Central memory CD8-positive, alpha-beta T cell (primary cell): ENCODE measurements at regions not wholly inside any gene's neighbourhood (a gene's known extent, or its start where the extent isn't known, plus 50 kb on each side); places are given as distances from the start of the nearest gene placed in this dataset.

Source experiments
- ATAC-seq: fragments of 150-1000 bp; cut with Tn5 transposase; replicated peaks from 2 replicates; pipeline ENCODE4 v1.10.0; 2022; ENCODE audit warnings: mild to moderate bottlenecking, moderate FRiP score, moderate number of reproducible peaks; ENCODE audit not compliant: poor library complexity, severe bottlenecking; ENCODE audit errors: extremely low read depth
- DNase-seq, 2 donors: peaks; one replicate each; pipeline ENCODE4 v3.0.0; 2021; ENCODE audit warnings: low spot score in 2 of 2
- H3K27ac Mint-ChIP-seq: one replicate; pipeline ENCODE4 v1.8.0; 2022; ENCODE audit warnings: low read depth, mild to moderate bottlenecking, moderate library complexity, mixed read lengths
- H3K27me3 Mint-ChIP-seq: one replicate; pipeline ENCODE4 v1.8.0; 2022; ENCODE audit warnings: mixed read lengths
- H3K36me3 Mint-ChIP-seq: one replicate; pipeline ENCODE4 v1.8.0; 2022; ENCODE audit warnings: mild to moderate bottlenecking, moderate library complexity, mixed read lengths; ENCODE audit not compliant: insufficient read depth
- H3K4me1 Mint-ChIP-seq: one replicate; pipeline ENCODE4 v1.8.0; 2022; ENCODE audit warnings: mixed read lengths
- H3K4me3 Mint-ChIP-seq: one replicate; pipeline ENCODE4 v1.8.0; 2022; ENCODE audit warnings: mild to moderate bottlenecking, moderate library complexity, mixed read lengths
- H3K9me3 Mint-ChIP-seq: one replicate; pipeline ENCODE4 v1.8.0; 2022; ENCODE audit warnings: mixed read lengths

GRCh38 chr14:27063959-27064358, 466.1 kb upstream of the NOVA1 start:
- Mint-ChIP-seq H3K4me3 (no peak overlapping the region), H3K36me3 (no peaks in the 10 kb centered on the region), H3K9me3 (peaks cover 13% of the 10 kb centered on the region), H3K4me1 (no peaks in the 10 kb centered on the region), H3K27me3 (no peaks in the 10 kb centered on the region), H3K27ac (no peak overlapping the region)
- ATAC-seq (no peak), DNase-seq (no peak)

- Mint-ChIP-seq H3K4me1 (no peaks in the 10 kb centered on the region), H3K4me3 (no peak overlapping the region), H3K27me3 (no peaks in the 10 kb centered on the region), H3K27ac (no peak overlapping the region), H3K9me3 (peaks cover 17% of the 10 kb centered on the region), H3K36me3 (no peaks in the 10 kb centered on the region)
- ATAC-seq: no peak
- no peak for DNase-seq
Measured at GRCh38 chr14:27065886-27066285, 468.1 kb upstream of the NOVA1 start.

GRCh38 chr14:27067961-27068360, 470.1 kb upstream of the NOVA1 start:
- peaks cover 18% of the 10 kb centered on the region for H3K9me3 Mint-ChIP-seq
- no peaks in the 10 kb centered on the region for H3K36me3 Mint-ChIP-seq
- no peak overlapping the region for H3K27ac Mint-ChIP-seq
- H3K4me3 Mint-ChIP-seq: no peak overlapping the region
- no peaks in the 10 kb centered on the region for H3K27me3 Mint-ChIP-seq
- DNase-seq (no peak), ATAC-seq (no peak)
- no peaks in the 10 kb centered on the region for H3K4me1 Mint-ChIP-seq

- no peaks in the 10 kb centered on the region for H3K27me3 Mint-ChIP-seq
- no peaks in the 10 kb centered on the region for H3K4me1 Mint-ChIP-seq
- peaks cover 11% of the 10 kb centered on the region for H3K9me3 Mint-ChIP-seq
- H3K27ac Mint-ChIP-seq: no peak overlapping the region
- H3K4me3 Mint-ChIP-seq: no peak overlapping the region
- no peaks in the 10 kb centered on the region for H3K36me3 Mint-ChIP-seq
- DNase-seq (no peak), ATAC-seq (no peak)
Measured at GRCh38 chr14:27072589-27072988, 474.8 kb upstream of the NOVA1 start.

- DNase-seq: no peak
- H3K27ac Mint-ChIP-seq: no peak overlapping the region
- no peak for ATAC-seq
- no peaks in the 10 kb centered on the region for H3K27me3 Mint-ChIP-seq
- H3K4me1 Mint-ChIP-seq: no peaks in the 10 kb centered on the region
- peaks cover 18% of the 10 kb centered on the region for H3K9me3 Mint-ChIP-seq
- no peak overlapping the region for H3K4me3 Mint-ChIP-seq
- H3K36me3 Mint-ChIP-seq: no peaks in the 10 kb centered on the region
Measured at GRCh38 chr14:27075503-27075902, 477.7 kb upstream of the NOVA1 start.

- Mint-ChIP-seq H3K4me3 (no peak overlapping the region), H3K27ac (no peak overlapping the region), H3K36me3 (no peaks in the 10 kb centered on the region), H3K4me1 (no peaks in the 10 kb centered on the region), H3K9me3 (peaks cover 13% of the 10 kb centered on the region), H3K27me3 (no peaks in the 10 kb centered on the region)
- no peak for DNase-seq
- no peak for ATAC-seq
Measured at GRCh38 chr14:27077214-27077613, 479.4 kb upstream of the NOVA1 start.

- no peak for ATAC-seq
- no peaks in the 10 kb centered on the region for H3K36me3 Mint-ChIP-seq
- H3K27ac Mint-ChIP-seq: no peak overlapping the region
- peaks cover 13% of the 10 kb centered on the region for H3K9me3 Mint-ChIP-seq
- DNase-seq: no peak
- no peaks in the 10 kb centered on the region for H3K27me3 Mint-ChIP-seq
- no peaks in the 10 kb centered on the region for H3K4me1 Mint-ChIP-seq
- no peak overlapping the region for H3K4me3 Mint-ChIP-seq
Measured at GRCh38 chr14:27077710-27078109, 479.9 kb upstream of the NOVA1 start.

- Mint-ChIP-seq H3K4me1 (no peaks in the 10 kb centered on the region), H3K4me3 (no peak overlapping the region), H3K9me3 (peaks cover 13% of the 10 kb centered on the region), H3K27me3 (no peaks in the 10 kb centered on the region), H3K36me3 (no peaks in the 10 kb centered on the region), H3K27ac (no peak overlapping the region)
- DNase-seq (no peak), ATAC-seq (no peak)
Measured at GRCh38 chr14:27078191-27078590, 480.4 kb upstream of the NOVA1 start.

- DNase-seq (no peak), ATAC-seq (no peak)
- peaks cover 9% of the 10 kb centered on the region for H3K9me3 Mint-ChIP-seq
- no peaks in the 10 kb centered on the region for H3K27me3 Mint-ChIP-seq
- no peaks in the 10 kb centered on the region for H3K4me1 Mint-ChIP-seq
- no peak overlapping the region for H3K27ac Mint-ChIP-seq
- no peaks in the 10 kb centered on the region for H3K36me3 Mint-ChIP-seq
- no peak overlapping the region for H3K4me3 Mint-ChIP-seq
Measured at GRCh38 chr14:27079716-27080115, 481.9 kb upstream of the NOVA1 start.

GRCh38 chr14:27085500-27085899, 487.7 kb upstream of the NOVA1 start:
- ATAC-seq: no peak
- Mint-ChIP-seq H3K4me3 (no peak overlapping the region), H3K36me3 (no peaks in the 10 kb centered on the region), H3K9me3 (peaks cover 15% of the 10 kb centered on the region), H3K27ac (no peak overlapping the region), H3K27me3 (no peaks in the 10 kb centered on the region), H3K4me1 (no peaks in the 10 kb centered on the region)
- no peak for DNase-seq

- Mint-ChIP-seq H3K4me1 (no peaks in the 10 kb centered on the region), H3K4me3 (no peak overlapping the region), H3K27ac (no peak overlapping the region), H3K9me3 (peaks cover 16% of the 10 kb centered on the region), H3K36me3 (no peaks in the 10 kb centered on the region), H3K27me3 (no peaks in the 10 kb centered on the region)
- no peak for DNase-seq
- no peak for ATAC-seq
Measured at GRCh38 chr14:27090716-27091115, 492.9 kb upstream of the NOVA1 start.

GRCh38 chr14:27091973-27092372, 494.1 kb upstream of the NOVA1 start:
- no peaks in the 10 kb centered on the region for H3K4me1 Mint-ChIP-seq
- H3K36me3 Mint-ChIP-seq: no peaks in the 10 kb centered on the region

GRCh38 chr14:27096091-27096490, 498.3 kb upstream of the NOVA1 start:
- DNase-seq: no peak
- Mint-ChIP-seq H3K36me3 (peaks cover 1% of the 10 kb centered on the region), H3K27ac (no peak overlapping the region), H3K9me3 (peaks cover 29% of the 10 kb centered on the region), H3K4me3 (no peak overlapping the region), H3K4me1 (no peaks in the 10 kb centered on the region), H3K27me3 (no peaks in the 10 kb centered on the region)
- ATAC-seq: no peak

More at GRCh38 chr14:27091973-27092372, 494.1 kb upstream of the NOVA1 start:
- H3K4me3 Mint-ChIP-seq: no peak overlapping the region
- H3K27me3 Mint-ChIP-seq: no peaks in the 10 kb centered on the region
- H3K27ac Mint-ChIP-seq: no peak overlapping the region
- no peak for ATAC-seq
- H3K9me3 Mint-ChIP-seq: peaks cover 23% of the 10 kb centered on the region
- DNase-seq: no peak

GRCh38 chr14:27098451-27098850, 500.6 kb upstream of the NOVA1 start:
- Mint-ChIP-seq H3K4me3 (no peak overlapping the region), H3K4me1 (no peaks in the 10 kb centered on the region), H3K9me3 (peaks cover 29% of the 10 kb centered on the region), H3K27ac (no peak overlapping the region), H3K27me3 (no peaks in the 10 kb centered on the region), H3K36me3 (peaks cover 1% of the 10 kb centered on the region)
- no peak for ATAC-seq
- DNase-seq: no peak
